Activated CD8-positive, alpha-beta T cell treated with anti-CD3 and anti-CD28 coated beads, Interleukin-2, amount 10 ng/mL, durations not matched to agents 7 days and 5 days (primary cell): ENCODE measurements at regions not wholly inside any gene's neighbourhood (a gene's known extent, or its start where the extent isn't known, plus 50 kb on each side); places are given as distances from the start of the nearest gene placed in this dataset.
"Not testable (repeated sequence)": the region's sequence is repeated elsewhere in the genome, so short reads cannot be mapped to it uniquely, and the experiment has no call there.

Source experiments
- ATAC-seq: fragments of 150-1000 bp; cut with Tn5 transposase; one replicate; pipeline ENCODE4 v1.10.0; 2021; ENCODE audit warnings: moderate library complexity
- CTCF ChIA-PET: fragments of 350-600 bp; sonication (Branson Sonifier 250); formaldehyde crosslinking; loops from one replicate; lab custom pipeline; 2021; ENCODE audit warnings: antibody characterized with exemption; lab: Charles Lee
- POLR2A ChIA-PET: fragments of 350-600 bp; sonication (Branson Sonifier 250); formaldehyde crosslinking; loops from one replicate; lab custom pipeline; 2021; ENCODE audit warnings: antibody characterized with exemption; lab: Charles Lee
- DNase-seq: peaks from one replicate; pipeline ENCODE4 v3.0.0-alpha.2; 2020
- H3K27ac Mint-ChIP-seq: one replicate; pipeline ENCODE4 v1.8.0; 2021; ENCODE audit warnings: mild to moderate bottlenecking, mixed read lengths
- H3K27me3 Mint-ChIP-seq: one replicate; pipeline ENCODE4 v1.8.0; 2021; ENCODE audit warnings: low read depth, mixed read lengths
- H3K36me3 Mint-ChIP-seq: one replicate; pipeline ENCODE4 v1.8.0; 2021; ENCODE audit warnings: low read depth, mixed read lengths
- H3K4me1 Mint-ChIP-seq: one replicate; pipeline ENCODE4 v1.8.0; 2021; ENCODE audit warnings: low read depth, mixed read lengths
- H3K4me3 Mint-ChIP-seq: one replicate; pipeline ENCODE4 v1.8.0; 2021; ENCODE audit warnings: mild to moderate bottlenecking, mixed read lengths
- H3K9me3 Mint-ChIP-seq: one replicate; pipeline ENCODE4 v1.8.0; 2022; ENCODE audit warnings: mixed read lengths; ENCODE audit not compliant: insufficient read depth

GRCh38 chr15:20680257-20680815 is 138.7 kb upstream of the GOLGA6L6 start:
- CTCF ChIA-PET, ATAC-seq, H3K36me3 Mint-ChIP-seq, H3K4me1 Mint-ChIP-seq, DNase-seq, H3K27ac Mint-ChIP-seq, POLR2A ChIA-PET, H3K9me3 Mint-ChIP-seq, H3K4me3 Mint-ChIP-seq, H3K27me3 Mint-ChIP-seq: not testable (repeated sequence)

GRCh38 chr15:20672470-20672869 is 130.9 kb upstream of the GOLGA6L6 start:
- Mint-ChIP-seq H3K9me3 (no peaks in the 10 kb centered on the region), H3K4me1 (no peaks in the 10 kb centered on the region), H3K36me3 (no peaks in the 10 kb centered on the region), H3K27me3 (peaks cover 5% of the 10 kb centered on the region), H3K4me3 (no peak overlapping the region), H3K27ac (no peak overlapping the region)
- ATAC-seq (no peak), DNase-seq (no peak)
- CTCF ChIA-PET = no interaction called here
- POLR2A ChIA-PET = no interaction called here

- no peak for ATAC-seq
Observed at GRCh38 chr15:20671675-20672074, 130.1 kb upstream of the GOLGA6L6 start.

GRCh38 chr15:20666410-20666809 is 124.8 kb upstream of the GOLGA6L6 start:
- H3K27ac Mint-ChIP-seq, ATAC-seq, H3K4me3 Mint-ChIP-seq, H3K27me3 Mint-ChIP-seq, POLR2A ChIA-PET, H3K4me1 Mint-ChIP-seq, H3K9me3 Mint-ChIP-seq, H3K36me3 Mint-ChIP-seq, DNase-seq: not testable (repeated sequence)
- CTCF ChIA-PET = interaction anchor here (0.9 kb wide), 1 partner anchor 618 kb away, joined by 3 read pairs; no protein-coding TSS in a partner anchor

More at GRCh38 chr15:20671675-20672074, 130.1 kb upstream of the GOLGA6L6 start:
- Mint-ChIP-seq H3K36me3 (no peaks in the 10 kb centered on the region), H3K4me1 (no peaks in the 10 kb centered on the region), H3K4me3 (no peak overlapping the region), H3K27ac (no peak overlapping the region), H3K9me3 (no peaks in the 10 kb centered on the region), H3K27me3 (peaks cover 5% of the 10 kb centered on the region)
- CTCF ChIA-PET = interaction anchor here (1.4 kb wide), 1 partner anchor 613 kb away, joined by 3 read pairs; no protein-coding TSS in a partner anchor
- DNase-seq = no peak
- POLR2A ChIA-PET = no interaction called here

- no peaks in the 10 kb centered on the region for H3K9me3 Mint-ChIP-seq
- ChIA-PET POLR2A (no interaction called here), CTCF (interaction anchor here (0.9 kb wide), 1 partner anchor 619 kb away, joined by 3 read pairs; no protein-coding TSS in a partner anchor)
- DNase-seq (no peak), ATAC-seq (no peak)
- H3K4me1 Mint-ChIP-seq = no peaks in the 10 kb centered on the region
- H3K27me3 Mint-ChIP-seq = no peaks in the 10 kb centered on the region
- no peak overlapping the region for H3K27ac Mint-ChIP-seq
- no peaks in the 10 kb centered on the region for H3K36me3 Mint-ChIP-seq
- no peak overlapping the region for H3K4me3 Mint-ChIP-seq
Observed at GRCh38 chr15:20665653-20666052, 124.1 kb upstream of the GOLGA6L6 start.

GRCh38 chr15:20659265-20659664 is 117.7 kb upstream of the GOLGA6L6 start:
- no peaks in the 10 kb centered on the region for H3K36me3 Mint-ChIP-seq
- no peaks in the 10 kb centered on the region for H3K4me1 Mint-ChIP-seq
- POLR2A ChIA-PET = no interaction called here
- no peaks in the 10 kb centered on the region for H3K27me3 Mint-ChIP-seq
- no peaks in the 10 kb centered on the region for H3K9me3 Mint-ChIP-seq
- no peak overlapping the region for H3K27ac Mint-ChIP-seq
- no peak for DNase-seq
- peak; percentile 19 for ATAC-seq
- no peak overlapping the region for H3K4me3 Mint-ChIP-seq
- CTCF ChIA-PET = no interaction called here

GRCh38 chr15:20658024-20658423 is 116.4 kb upstream of the GOLGA6L6 start:
- DNase-seq (no peak), ATAC-seq (no peak)
- H3K36me3 Mint-ChIP-seq = no peaks in the 10 kb centered on the region
- H3K4me1 Mint-ChIP-seq = no peaks in the 10 kb centered on the region
- ChIA-PET CTCF (no interaction called here), POLR2A (no interaction called here)
- H3K9me3 Mint-ChIP-seq = no peaks in the 10 kb centered on the region
- H3K27ac Mint-ChIP-seq = no peak overlapping the region
- H3K4me3 Mint-ChIP-seq = no peak overlapping the region
- H3K27me3 Mint-ChIP-seq = no peaks in the 10 kb centered on the region

- H3K4me1 Mint-ChIP-seq = no peaks in the 10 kb centered on the region
- no peak overlapping the region for H3K27ac Mint-ChIP-seq
- H3K27me3 Mint-ChIP-seq = no peaks in the 10 kb centered on the region
- ATAC-seq = no peak
- DNase-seq = no peak
- POLR2A ChIA-PET = no interaction called here
- H3K36me3 Mint-ChIP-seq = no peaks in the 10 kb centered on the region
- no peaks in the 10 kb centered on the region for H3K9me3 Mint-ChIP-seq
- no peak overlapping the region for H3K4me3 Mint-ChIP-seq
- CTCF ChIA-PET = no interaction called here
Observed at GRCh38 chr15:20657084-20657483, 115.5 kb upstream of the GOLGA6L6 start.

- ATAC-seq = no peak
- Mint-ChIP-seq H3K27ac (no peak overlapping the region), H3K27me3 (no peaks in the 10 kb centered on the region), H3K4me3 (no peak overlapping the region), H3K9me3 (no peaks in the 10 kb centered on the region), H3K4me1 (no peaks in the 10 kb centered on the region), H3K36me3 (no peaks in the 10 kb centered on the region)
- DNase-seq = no peak
- ChIA-PET POLR2A (no interaction called here), CTCF (no interaction called here)
Observed at GRCh38 chr15:20652914-20653313, 111.3 kb upstream of the GOLGA6L6 start.

- H3K9me3 Mint-ChIP-seq, ATAC-seq, H3K4me1 Mint-ChIP-seq, H3K36me3 Mint-ChIP-seq, POLR2A ChIA-PET, H3K4me3 Mint-ChIP-seq, H3K27ac Mint-ChIP-seq, DNase-seq, H3K27me3 Mint-ChIP-seq, CTCF ChIA-PET: not testable (repeated sequence)
Observed at GRCh38 chr15:20648402-20648975, 106.9 kb upstream of the GOLGA6L6 start.

GRCh38 chr15:20646529-20647142 is 105.0 kb upstream of the GOLGA6L6 start:
- POLR2A ChIA-PET = no interaction called here

GRCh38 chr15:20645956-20646355 is 104.4 kb upstream of the GOLGA6L6 start:
- ChIA-PET POLR2A (no interaction called here), CTCF (no interaction called here)
- H3K27ac Mint-ChIP-seq = no peak overlapping the region
- H3K27me3 Mint-ChIP-seq = peaks cover 18% of the 10 kb centered on the region
- DNase-seq (peak; percentile 64), ATAC-seq (peak; percentile 82)
- no peak overlapping the region for H3K4me3 Mint-ChIP-seq
- no peaks in the 10 kb centered on the region for H3K4me1 Mint-ChIP-seq
- H3K9me3 Mint-ChIP-seq = no peaks in the 10 kb centered on the region
- no peaks in the 10 kb centered on the region for H3K36me3 Mint-ChIP-seq

More at GRCh38 chr15:20646529-20647142, 105.0 kb upstream of the GOLGA6L6 start:
- H3K27ac Mint-ChIP-seq = no peak overlapping the region
- no peaks in the 10 kb centered on the region for H3K36me3 Mint-ChIP-seq
- peaks cover 18% of the 10 kb centered on the region for H3K27me3 Mint-ChIP-seq
- no peaks in the 10 kb centered on the region for H3K4me1 Mint-ChIP-seq
- H3K4me3 Mint-ChIP-seq = no peak overlapping the region
- CTCF ChIA-PET = no interaction called here
- ATAC-seq = no peak
- DNase-seq = no peak
- no peaks in the 10 kb centered on the region for H3K9me3 Mint-ChIP-seq
